Stimulated activated CD8-positive, alpha-beta memory T cell treated with anti-CD3 and anti-CD28 coated beads, Interleukin-12 subunit alpha, Interleukin-12 subunit beta, amount 100 ng/mL, for 24 hours (primary cell): ENCODE measurements at regions not wholly inside any gene's neighbourhood (a gene's known extent, or its start where the extent isn't known, plus 50 kb on each side); places are given as distances from the start of the nearest gene placed in this dataset.
"Not testable (repeated sequence)": the region's sequence is repeated elsewhere in the genome, so short reads cannot be mapped to it uniquely, and the experiment has no call there.

Experiments
- DNase-seq: peaks from one replicate; pipeline ENCODE4 v3.0.0-alpha.2; 2020; ENCODE audit errors: extremely low read depth

- DNase-seq: no peak
Observed at GRCh38 chr9:19876569-19877316, 87.9 kb upstream of the SLC24A2 start.

GRCh38 chr9:19875291-19875920 is 86.6 kb upstream of the SLC24A2 start:
- DNase-seq: no peak

GRCh38 chr9:19873188-19873587 is 84.4 kb upstream of the SLC24A2 start:
- DNase-seq: not testable (repeated sequence)

GRCh38 chr9:19870988-19871387 is 82.2 kb upstream of the SLC24A2 start:
- DNase-seq: no peak

GRCh38 chr9:19840953-19841352 is 52.1 kb upstream of the SLC24A2 start:
- DNase-seq: no peak
